ENCODE measurements at regions not wholly inside any gene's neighbourhood (a gene's known extent, or its start where the extent isn't known, plus 50 kb on each side); places are given as distances from the start of the nearest gene placed in this dataset.

DNA sequence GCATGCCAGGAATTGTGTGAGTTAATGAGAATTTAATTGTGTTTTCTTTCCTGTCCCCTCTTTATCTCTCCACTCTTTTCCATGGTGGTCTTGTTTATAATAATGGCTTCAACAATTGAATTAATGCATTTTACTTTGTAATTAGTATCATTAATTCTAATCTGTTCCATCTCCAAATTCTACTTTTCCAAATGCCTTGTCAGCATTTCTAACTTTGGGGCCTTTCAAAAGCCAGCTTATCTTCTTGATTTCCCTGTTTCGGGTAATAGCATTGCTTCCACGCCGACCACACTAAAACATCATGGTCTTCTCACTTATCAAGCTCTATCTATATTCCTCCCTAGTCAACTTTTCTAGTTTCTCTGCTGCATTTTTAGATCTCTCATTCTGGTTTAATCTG, 54.2 kb upstream of the RMST start:
- TF ChIP-seq ZBTB21 (tag by site-specific recombination; IDR thresholded peaks at IDR 0.05) (no peak), CTCF (tag by site-specific recombination; IDR thresholded peaks at IDR 0.05) (no peak), BCL6B (tag by site-specific recombination; IDR thresholded peaks at IDR 0.05) (no peak), GLI2 (tag by site-specific recombination; IDR thresholded peaks at IDR 0.05; ENCODE audit: borderline replicate concordance, low read depth) (no peak), SP2 (tag by site-specific recombination; IDR thresholded peaks at IDR 0.05) (no peak), ZNF223 (tag by site-specific recombination; IDR thresholded peaks at IDR 0.05) (no peak), ZFP3 (tag by site-specific recombination; IDR thresholded peaks at IDR 0.05; ENCODE audit: low read depth) (no peak), ZNF274 (IDR thresholded peaks at IDR 0.05; ENCODE audit: low read length) (no peak), ZNF274 (tag by site-specific recombination; IDR thresholded peaks at IDR 0.05; ENCODE audit: borderline replicate concordance) (no peak), ZSCAN5A (tag by site-specific recombination; IDR thresholded peaks at IDR 0.05) (no peak), FEZF1 (tag by site-specific recombination; IDR thresholded peaks at IDR 0.05) (no peak), ZNF776 (tag by site-specific recombination; IDR thresholded peaks at IDR 0.05; ENCODE audit: borderline replicate concordance) (no peak)
- TF ChIP-seq, protein P1, sequence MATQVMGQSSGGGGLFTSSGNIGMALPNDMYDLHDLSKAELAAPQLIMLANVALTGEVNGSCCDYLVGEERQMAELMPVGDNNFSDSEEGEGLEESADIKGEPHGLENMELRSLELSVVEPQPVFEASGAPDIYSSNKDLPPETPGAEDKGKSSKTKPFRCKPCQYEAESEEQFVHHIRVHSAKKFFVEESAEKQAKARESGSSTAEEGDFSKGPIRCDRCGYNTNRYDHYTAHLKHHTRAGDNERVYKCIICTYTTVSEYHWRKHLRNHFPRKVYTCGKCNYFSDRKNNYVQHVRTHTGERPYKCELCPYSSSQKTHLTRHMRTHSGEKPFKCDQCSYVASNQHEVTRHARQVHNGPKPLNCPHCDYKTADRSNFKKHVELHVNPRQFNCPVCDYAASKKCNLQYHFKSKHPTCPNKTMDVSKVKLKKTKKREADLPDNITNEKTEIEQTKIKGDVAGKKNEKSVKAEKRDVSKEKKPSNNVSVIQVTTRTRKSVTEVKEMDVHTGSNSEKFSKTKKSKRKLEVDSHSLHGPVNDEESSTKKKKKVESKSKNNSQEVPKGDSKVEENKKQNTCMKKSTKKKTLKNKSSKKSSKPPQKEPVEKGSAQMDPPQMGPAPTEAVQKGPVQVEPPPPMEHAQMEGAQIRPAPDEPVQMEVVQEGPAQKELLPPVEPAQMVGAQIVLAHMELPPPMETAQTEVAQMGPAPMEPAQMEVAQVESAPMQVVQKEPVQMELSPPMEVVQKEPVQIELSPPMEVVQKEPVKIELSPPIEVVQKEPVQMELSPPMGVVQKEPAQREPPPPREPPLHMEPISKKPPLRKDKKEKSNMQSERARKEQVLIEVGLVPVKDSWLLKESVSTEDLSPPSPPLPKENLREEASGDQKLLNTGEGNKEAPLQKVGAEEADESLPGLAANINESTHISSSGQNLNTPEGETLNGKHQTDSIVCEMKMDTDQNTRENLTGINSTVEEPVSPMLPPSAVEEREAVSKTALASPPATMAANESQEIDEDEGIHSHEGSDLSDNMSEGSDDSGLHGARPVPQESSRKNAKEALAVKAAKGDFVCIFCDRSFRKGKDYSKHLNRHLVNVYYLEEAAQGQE (tag by site-specific recombination; IDR thresholded peaks at IDR 0.05) = no peak
